H9 (cell line): ENCODE measurements at regions not wholly inside any gene's neighbourhood (a gene's known extent, or its start where the extent isn't known, plus 50 kb on each side); places are given as distances from the start of the nearest gene placed in this dataset.

ENCODE experiments used
- DNase-seq: peaks from one replicate; pipeline ENCODE4 v3.0.0-alpha.2; 2017
- H2AFZ ChIP-seq: one replicate; pipeline ENCODE4 v1.6.1; 2013; ENCODE audit warnings: mild to moderate bottlenecking, low read length, control low read depth, moderate library complexity
- H2AK5ac ChIP-seq: 2 replicates; pipeline ENCODE4 v1.6.1; 2013; ENCODE audit warnings: low read length, control low read depth, mixed read lengths; ENCODE audit not compliant: insufficient read length
- H2BK120ac ChIP-seq: one replicate; pipeline ENCODE4 v1.6.1; 2013; ENCODE audit warnings: low read depth, mild to moderate bottlenecking, low read length, control low read depth, inconsistent platforms; ENCODE audit not compliant: poor library complexity, severe bottlenecking
- H2BK12ac ChIP-seq: 2 replicates; pipeline ENCODE4 v1.6.1; 2013; ENCODE audit warnings: low read length, control low read depth, mixed read lengths, low read depth; ENCODE audit not compliant: insufficient read length
- H2BK15ac ChIP-seq: 2 replicates; pipeline ENCODE4 v1.6.1; 2013; ENCODE audit warnings: low read depth, low read length, control low read depth
- H2BK20ac ChIP-seq: one replicate; pipeline ENCODE4 v1.6.1; 2013; ENCODE audit warnings: low read depth, mild to moderate bottlenecking, low read length, control low read depth, inconsistent platforms; ENCODE audit not compliant: poor library complexity, severe bottlenecking
- H2BK5ac ChIP-seq: 2 replicates; pipeline ENCODE4 v1.6.1; 2013; ENCODE audit warnings: low read length, control low read depth, mixed read lengths; ENCODE audit not compliant: insufficient read length
- H3K14ac ChIP-seq: 2 replicates; pipeline ENCODE4 v1.6.1; 2013; ENCODE audit warnings: low read length, control low read depth; ENCODE audit not compliant: insufficient read depth
- H3K18ac ChIP-seq: 2 replicates; pipeline ENCODE4 v1.6.1; 2013; ENCODE audit warnings: low read depth, mild to moderate bottlenecking, mixed read lengths, low read length, control low read depth; ENCODE audit not compliant: insufficient read length
- H3K23ac ChIP-seq: 2 replicates; pipeline ENCODE4 v1.6.1; 2013; ENCODE audit warnings: low read length, control low read depth, mixed read lengths, low read depth; ENCODE audit not compliant: insufficient read length
- H3K23me2 ChIP-seq: 2 replicates; pipeline ENCODE4 v1.6.1; 2013; ENCODE audit warnings: low read depth, mild to moderate bottlenecking, mixed read lengths, low read length, control low read depth; ENCODE audit not compliant: insufficient read length, poor library complexity, severe bottlenecking
- H3K27ac ChIP-seq: 2 replicates; pipeline ENCODE4 v1.5.1; 2013; ENCODE audit warnings: low read length, control low read depth, mixed read lengths, low read depth; ENCODE audit not compliant: insufficient read length
- H3K27me3 ChIP-seq: 2 replicates; pipeline ENCODE4 v1.6.1; 2013; ENCODE audit warnings: low read length, control low read depth, inconsistent platforms; ENCODE audit not compliant: insufficient read depth
- H3K4ac ChIP-seq: 2 replicates; pipeline ENCODE4 v1.6.1; 2013; ENCODE audit warnings: low read depth, mild to moderate bottlenecking, control low read depth, inconsistent platforms, low read length, moderate library complexity
- H3K4me1 ChIP-seq: 2 replicates; pipeline ENCODE4 v1.6.1; 2013; ENCODE audit warnings: low read length, control low read depth, inconsistent platforms; ENCODE audit not compliant: insufficient read depth
- H3K4me2 ChIP-seq: 2 replicates; pipeline ENCODE4 v1.6.1; 2013; ENCODE audit warnings: low read length, control low read depth, mixed read lengths; ENCODE audit not compliant: insufficient read length, insufficient read depth
- H3K56ac ChIP-seq: 2 replicates; pipeline ENCODE4 v1.6.1; 2013; ENCODE audit warnings: low read depth, mild to moderate bottlenecking, mixed read lengths, low read length, control low read depth; ENCODE audit not compliant: insufficient read length
- H3K79me1 ChIP-seq: 2 replicates; pipeline ENCODE4 v1.6.1; 2013; ENCODE audit warnings: low read depth, mild to moderate bottlenecking, moderate library complexity, low read length, control low read depth, inconsistent platforms; ENCODE audit not compliant: insufficient read depth, poor library complexity, severe bottlenecking
- H3K79me2 ChIP-seq: 2 replicates; pipeline ENCODE4 v1.6.1; 2013; ENCODE audit warnings: low read length, control low read depth, inconsistent platforms; ENCODE audit not compliant: insufficient read depth
- H3K9ac ChIP-seq: 2 replicates; pipeline ENCODE4 v1.6.1; 2013; ENCODE audit warnings: low read length, control low read depth, mixed read lengths; ENCODE audit not compliant: insufficient read length; ENCODE audit errors: extremely low read depth
- H3K9me3 ChIP-seq: one replicate; pipeline ENCODE4 v1.6.1; 2013; ENCODE audit warnings: low read depth, low read length, inconsistent platforms; ENCODE audit not compliant: control insufficient read depth
- H3T11ph ChIP-seq: one replicate; pipeline ENCODE4 v1.6.1; 2013; ENCODE audit warnings: mild to moderate bottlenecking, low read length, control low read depth, inconsistent platforms
- H4K20me1 ChIP-seq: one replicate; pipeline ENCODE4 v1.6.1; 2013; ENCODE audit not compliant: control insufficient read depth, insufficient read length, insufficient read depth
- H4K5ac ChIP-seq: 2 replicates; pipeline ENCODE4 v1.6.1; 2013; ENCODE audit warnings: low read depth, mild to moderate bottlenecking, mixed read lengths, low read length, control low read depth; ENCODE audit not compliant: insufficient read length
- H4K8ac ChIP-seq: replicated peaks from 2 replicates; pipeline ENCODE4 v1.6.1; 2013; ENCODE audit warnings: low read length, control low read depth, mixed read lengths, low read depth; ENCODE audit not compliant: insufficient read length
- H4K91ac ChIP-seq: 2 replicates; pipeline ENCODE4 v1.6.1; 2013; ENCODE audit warnings: low read depth, mild to moderate bottlenecking, moderate library complexity, mixed read lengths, low read length, control low read depth; ENCODE audit not compliant: insufficient read length
- H3K27ac Mint-ChIP-seq, 3 experiments: 2 replicates in 2 of 3; 3 replicates in 1 of 3; pipeline ENCODE4 v1.8.0; 2020 to 2021; ENCODE audit warnings: mixed read lengths in 3 of 3, mild to moderate bottlenecking in 1 of 3, moderate library complexity in 1 of 3
- H3K27me3 Mint-ChIP-seq: 2 replicates; pipeline ENCODE4 v1.8.0; 2021; ENCODE audit warnings: low read depth, mild to moderate bottlenecking, moderate library complexity, mixed read lengths
- H3K36me3 Mint-ChIP-seq, 3 experiments: 2 replicates in 2 of 3; 3 replicates in 1 of 3; pipeline ENCODE4 v1.8.0; 2020 to 2021; ENCODE audit warnings: low read depth in 3 of 3, mixed read lengths in 3 of 3; ENCODE audit not compliant: insufficient read depth in 1 of 3
- H3K4me1 Mint-ChIP-seq, 2 experiments: 2 replicates each; pipeline ENCODE4 v1.8.0; 2020; ENCODE audit warnings: mixed read lengths in 2 of 2
- H3K4me3 Mint-ChIP-seq, 2 experiments: 2 replicates in 1 of 2; 3 replicates in 1 of 2; pipeline ENCODE4 v1.8.0; 2020 to 2021; ENCODE audit warnings: mild to moderate bottlenecking in 2 of 2, mixed read lengths in 2 of 2, moderate library complexity in 1 of 2
- H3K9me3 Mint-ChIP-seq, 2 experiments: 2 replicates in 1 of 2; 3 replicates in 1 of 2; pipeline ENCODE4 v1.8.0; 2020; ENCODE audit warnings: mild to moderate bottlenecking in 2 of 2, mixed read lengths in 2 of 2, moderate library complexity in 1 of 2
- WGBS: extraction: QIAGEN DNeasy Blood & Tissue Kit; methylation state at CpG from one replicate; pipeline ENCODE4 v1.1.7; 2013; ENCODE audit warnings: missing lambda C conversion rate, low lambda C conversion rate, mixed read lengths; ENCODE audit not compliant: insufficient read length; ENCODE audit errors: extremely low coverage; 5-methylcytosine and 5-hydroxymethylcytosine counted together
- TF ChIP-seq, protein P1 (sequence below): fragments of 200-600 bp; sonication (generic); conservative IDR thresholded peaks from 3 replicates; pipeline ENCODE4 v1.8.0; 2021; ENCODE audit warnings: antibody characterized with exemption, mild to moderate bottlenecking

DNA sequence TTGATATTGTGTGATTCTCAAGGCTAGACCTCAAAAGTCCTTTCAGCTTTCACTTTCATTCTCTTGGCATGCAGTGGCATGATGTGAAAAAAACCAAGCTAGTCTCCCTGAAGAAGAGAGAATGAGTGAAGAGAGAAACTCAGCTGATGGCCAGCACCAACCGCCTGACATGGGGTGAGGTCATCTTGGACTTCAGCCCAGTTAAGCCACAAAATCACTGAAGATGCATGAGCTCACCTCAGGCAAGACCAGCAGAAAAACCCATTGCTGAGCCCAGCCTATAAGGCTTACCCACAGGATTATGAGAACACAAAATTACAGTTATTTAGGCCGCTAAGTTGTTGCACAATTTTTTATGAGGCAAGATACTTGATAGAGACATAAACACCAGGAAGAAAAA is 496.5 kb downstream of the TOX3 start:
- Histone ChIP-seq H2AFZ (peak overlapping the region; percentile 4), H3K56ac (no peak overlapping the region), H3K4me2 (no peak overlapping the region), H4K8ac (no peak overlapping the region), H3K79me1 (no peaks in the 10 kb centered on the region), H3K4me1 (no peaks in the 10 kb centered on the region), H3T11ph (no peak overlapping the region), H3K9ac (no peak overlapping the region), H4K20me1 (no peaks in the 10 kb centered on the region), H2BK5ac (no peak overlapping the region), H2BK120ac (no peak overlapping the region), H3K18ac (no peak overlapping the region), H2BK15ac (no peak overlapping the region; the same call in 1 of the 2 replicates), H2BK20ac (no peak overlapping the region), H2BK12ac (no peak overlapping the region), H4K5ac (no peak overlapping the region), H2AK5ac (no peak overlapping the region), H3K27ac (no peak overlapping the region), H3K9me3 (no peaks in the 10 kb centered on the region), H3K23ac (no peak overlapping the region), H3K14ac (no peak overlapping the region; the same call in 1 of the 2 replicates), H3K23me2 (no peaks in the 10 kb centered on the region), H3K27me3 (no peaks in the 10 kb centered on the region), H3K79me2 (no peaks in the 10 kb centered on the region), H4K91ac (no peak overlapping the region), H3K4ac (no peak overlapping the region)
- H3K27me3 Mint-ChIP-seq, result no peaks in the 10 kb centered on the region; the same call in 1 of the 2 replicates
- no peaks in the 10 kb centered on the region for H3K9me3 Mint-ChIP-seq
- no CpG with 5 or more reads among the region's 2 CpGs for WGBS
- no peak overlapping the region for H3K4me3 Mint-ChIP-seq
- H3K36me3 Mint-ChIP-seq, result no peaks in the 10 kb centered on the region; a peak in 1 of 7 replicates
- H3K4me1 Mint-ChIP-seq, result no peaks in the 10 kb centered on the region
- TF ChIP-seq, protein P1, sequence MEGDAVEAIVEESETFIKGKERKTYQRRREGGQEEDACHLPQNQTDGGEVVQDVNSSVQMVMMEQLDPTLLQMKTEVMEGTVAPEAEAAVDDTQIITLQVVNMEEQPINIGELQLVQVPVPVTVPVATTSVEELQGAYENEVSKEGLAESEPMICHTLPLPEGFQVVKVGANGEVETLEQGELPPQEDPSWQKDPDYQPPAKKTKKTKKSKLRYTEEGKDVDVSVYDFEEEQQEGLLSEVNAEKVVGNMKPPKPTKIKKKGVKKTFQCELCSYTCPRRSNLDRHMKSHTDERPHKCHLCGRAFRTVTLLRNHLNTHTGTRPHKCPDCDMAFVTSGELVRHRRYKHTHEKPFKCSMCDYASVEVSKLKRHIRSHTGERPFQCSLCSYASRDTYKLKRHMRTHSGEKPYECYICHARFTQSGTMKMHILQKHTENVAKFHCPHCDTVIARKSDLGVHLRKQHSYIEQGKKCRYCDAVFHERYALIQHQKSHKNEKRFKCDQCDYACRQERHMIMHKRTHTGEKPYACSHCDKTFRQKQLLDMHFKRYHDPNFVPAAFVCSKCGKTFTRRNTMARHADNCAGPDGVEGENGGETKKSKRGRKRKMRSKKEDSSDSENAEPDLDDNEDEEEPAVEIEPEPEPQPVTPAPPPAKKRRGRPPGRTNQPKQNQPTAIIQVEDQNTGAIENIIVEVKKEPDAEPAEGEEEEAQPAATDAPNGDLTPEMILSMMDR, result no peak
- DNase-seq, result no peak
- H3K27ac Mint-ChIP-seq, result no peak overlapping the region
